ENCODE measurements at regions not wholly inside any gene's neighbourhood (a gene's known extent, or its start where the extent isn't known, plus 50 kb on each side); places are given as distances from the start of the nearest gene placed in this dataset.

- no peak for DNase-seq
Measured at GRCh38 chr13:107854880-107855279, 360.5 kb downstream of the LIG4 start.

GRCh38 chr13:107852072-107852471, 363.3 kb downstream of the LIG4 start:
- no peak for DNase-seq

GRCh38 chr13:107851670-107852069, 363.7 kb downstream of the LIG4 start:
- DNase-seq: no peak

GRCh38 chr13:107847406-107847805, 367.9 kb downstream of the LIG4 start:
- no peak for DNase-seq

GRCh38 chr13:107846642-107847041, 368.7 kb downstream of the LIG4 start:
- DNase-seq: no peak

- DNase-seq: no peak
Measured at GRCh38 chr13:107845911-107846310, 369.4 kb downstream of the LIG4 start.

- DNase-seq: no peak
Measured at GRCh38 chr13:107843681-107844080, 371.7 kb downstream of the LIG4 start.

GRCh38 chr13:107843281-107843680, 372.1 kb downstream of the LIG4 start:
- no peak for DNase-seq

- no peak for DNase-seq
Measured at GRCh38 chr13:107842562-107843180, 372.7 kb downstream of the LIG4 start.

GRCh38 chr13:107838588-107839161, 376.7 kb downstream of the LIG4 start:
- DNase-seq: no peak

GRCh38 chr13:107836685-107837084, 378.7 kb downstream of the LIG4 start:
- no peak for DNase-seq

GRCh38 chr13:107835339-107836018, 379.9 kb downstream of the LIG4 start:
- no peak for DNase-seq

- DNase-seq: no peak
Measured at GRCh38 chr13:107834717-107835116, 380.6 kb downstream of the LIG4 start.

- DNase-seq: no peak
Measured at GRCh38 chr13:107834281-107834680, 381.1 kb downstream of the LIG4 start.

GRCh38 chr13:107832500-107833100, 382.7 kb downstream of the LIG4 start:
- DNase-seq: no peak

GRCh38 chr13:107830804-107831203, 384.5 kb downstream of the LIG4 start:
- no peak for DNase-seq

- no peak for DNase-seq
Measured at GRCh38 chr13:107827840-107828549, 387.3 kb downstream of the LIG4 start.

GRCh38 chr13:107824635-107825034, 390.7 kb downstream of the LIG4 start:
- no peak for DNase-seq

- DNase-seq: no peak
Measured at GRCh38 chr13:107822006-107822405, 393.3 kb downstream of the LIG4 start.

- DNase-seq: no peak
Measured at GRCh38 chr13:107821492-107821891, 393.8 kb downstream of the LIG4 start.

- no peak for DNase-seq
Measured at GRCh38 chr13:107819071-107819470, 396.3 kb downstream of the LIG4 start.

- DNase-seq: no peak
Measured at GRCh38 chr13:107817647-107818287, 397.6 kb downstream of the LIG4 start.

- DNase-seq: no peak
Measured at GRCh38 chr13:107812014-107812412, 403.3 kb downstream of the LIG4 start.
